ENCODE measurements at regions not wholly inside any gene's neighbourhood (a gene's known extent, or its start where the extent isn't known, plus 50 kb on each side); places are given as distances from the start of the nearest gene placed in this dataset.

GRCh38 chr12:58651850-58652249 lies 268.5 kb downstream of the LRIG3 start:
- Histone ChIP-seq H3K36me3 (no peaks in the 10 kb centered on the region), H3K27me3 (no peaks in the 10 kb centered on the region), H3K4me3 (ENCODE audit: low read depth, low read length) (no peak overlapping the region), H3K9me3 (no peaks in the 10 kb centered on the region), H3K4me1 (no peaks in the 10 kb centered on the region)
- TF ChIP-seq, protein P1, sequence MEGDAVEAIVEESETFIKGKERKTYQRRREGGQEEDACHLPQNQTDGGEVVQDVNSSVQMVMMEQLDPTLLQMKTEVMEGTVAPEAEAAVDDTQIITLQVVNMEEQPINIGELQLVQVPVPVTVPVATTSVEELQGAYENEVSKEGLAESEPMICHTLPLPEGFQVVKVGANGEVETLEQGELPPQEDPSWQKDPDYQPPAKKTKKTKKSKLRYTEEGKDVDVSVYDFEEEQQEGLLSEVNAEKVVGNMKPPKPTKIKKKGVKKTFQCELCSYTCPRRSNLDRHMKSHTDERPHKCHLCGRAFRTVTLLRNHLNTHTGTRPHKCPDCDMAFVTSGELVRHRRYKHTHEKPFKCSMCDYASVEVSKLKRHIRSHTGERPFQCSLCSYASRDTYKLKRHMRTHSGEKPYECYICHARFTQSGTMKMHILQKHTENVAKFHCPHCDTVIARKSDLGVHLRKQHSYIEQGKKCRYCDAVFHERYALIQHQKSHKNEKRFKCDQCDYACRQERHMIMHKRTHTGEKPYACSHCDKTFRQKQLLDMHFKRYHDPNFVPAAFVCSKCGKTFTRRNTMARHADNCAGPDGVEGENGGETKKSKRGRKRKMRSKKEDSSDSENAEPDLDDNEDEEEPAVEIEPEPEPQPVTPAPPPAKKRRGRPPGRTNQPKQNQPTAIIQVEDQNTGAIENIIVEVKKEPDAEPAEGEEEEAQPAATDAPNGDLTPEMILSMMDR (IDR thresholded peaks at IDR 0.05; ENCODE audit: low read depth, low read length), result no peak
- DNase-seq, result no peak

- DNase-seq, result no peak
- TF ChIP-seq, protein P1 (IDR thresholded peaks at IDR 0.05; ENCODE audit: low read depth, low read length), result no peak
- Histone ChIP-seq H3K36me3 (no peaks in the 10 kb centered on the region), H3K4me1 (no peaks in the 10 kb centered on the region), H3K27me3 (no peaks in the 10 kb centered on the region), H3K9me3 (no peaks in the 10 kb centered on the region), H3K4me3 (ENCODE audit: low read depth, low read length) (no peak overlapping the region)
These were observed 266.3 kb downstream of the LRIG3 start for GRCh38 chr12:58654021-58654420.

- no peaks in the 10 kb centered on the region for H3K27me3 ChIP-seq
- no peak for DNase-seq
- H3K4me1 ChIP-seq, result no peaks in the 10 kb centered on the region
- H3K4me3 ChIP-seq (ENCODE audit: low read depth, low read length), result no peak overlapping the region
- no peaks in the 10 kb centered on the region for H3K36me3 ChIP-seq
- no peaks in the 10 kb centered on the region for H3K9me3 ChIP-seq
- TF ChIP-seq, protein P1 (IDR thresholded peaks at IDR 0.05; ENCODE audit: low read depth, low read length), result no peak
These were observed 264.9 kb downstream of the LRIG3 start for GRCh38 chr12:58655375-58655774.

- Histone ChIP-seq H3K9me3 (no peaks in the 10 kb centered on the region), H3K36me3 (no peaks in the 10 kb centered on the region), H3K4me1 (no peaks in the 10 kb centered on the region), H3K4me3 (ENCODE audit: low read depth, low read length) (no peak overlapping the region), H3K27me3 (no peaks in the 10 kb centered on the region)
- TF ChIP-seq, protein P1 (IDR thresholded peaks at IDR 0.05; ENCODE audit: low read depth, low read length), result no peak
- DNase-seq, result no peak
These were observed 263.9 kb downstream of the LRIG3 start for GRCh38 chr12:58656254-58657009.

- Histone ChIP-seq H3K27me3 (no peaks in the 10 kb centered on the region), H3K9me3 (no peaks in the 10 kb centered on the region), H3K4me1 (no peaks in the 10 kb centered on the region), H3K4me3 (ENCODE audit: low read depth, low read length) (no peak overlapping the region), H3K36me3 (no peaks in the 10 kb centered on the region)
- no peak for DNase-seq
- TF ChIP-seq, protein P1 (IDR thresholded peaks at IDR 0.05; ENCODE audit: low read depth, low read length), result no peak
These were observed 263.1 kb downstream of the LRIG3 start for GRCh38 chr12:58657190-58657589.

GRCh38 chr12:58665375-58665774 lies 254.9 kb downstream of the LRIG3 start:
- H3K4me3 ChIP-seq (ENCODE audit: low read depth, low read length), result no peak overlapping the region
- H3K4me1 ChIP-seq, result no peaks in the 10 kb centered on the region
- no peaks in the 10 kb centered on the region for H3K27me3 ChIP-seq
- TF ChIP-seq, protein P1 (IDR thresholded peaks at IDR 0.05; ENCODE audit: low read depth, low read length), result no peak
- no peaks in the 10 kb centered on the region for H3K36me3 ChIP-seq
- no peaks in the 10 kb centered on the region for H3K9me3 ChIP-seq
- DNase-seq, result no peak

Data from BE2C (cell line).